ENCODE measurements at regions not wholly inside any gene's neighbourhood (a gene's known extent, or its start where the extent isn't known, plus 50 kb on each side); places are given as distances from the start of the nearest gene placed in this dataset.

DNA sequence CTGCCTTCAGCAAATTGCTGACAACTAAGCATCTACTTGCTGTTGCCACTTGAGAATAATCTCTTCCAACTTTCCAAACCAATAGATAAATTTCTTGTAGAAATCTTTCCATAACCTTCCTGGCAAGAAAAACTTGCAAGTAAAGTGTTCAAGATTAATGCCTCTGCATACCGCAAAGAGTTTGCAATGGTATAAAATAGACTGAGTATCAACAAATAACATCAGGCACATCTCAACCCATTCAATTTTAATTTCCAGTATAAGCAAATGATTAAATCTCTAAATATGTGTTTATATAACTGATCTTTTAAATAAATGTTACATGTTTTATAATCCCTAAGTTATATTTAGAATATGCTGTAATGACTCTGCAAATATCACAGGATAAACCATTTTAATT, 275.2 kb upstream of the AGA start:
- Mint-ChIP-seq H3K27me3 (no peaks in the 10 kb centered on the region), H3K4me3 (ENCODE audit: low read depth) (no peak overlapping the region), H3K27ac (no peak overlapping the region), H3K4me1 (ENCODE audit: low read depth) (no peaks in the 10 kb centered on the region), H3K9me3 (ENCODE audit: low read depth) (no peaks in the 10 kb centered on the region), H3K36me3 (ENCODE audit: insufficient read depth) (no peaks in the 10 kb centered on the region)
- DNase-seq (ENCODE audit: low spot score, unreplicated experiment) = no peak
- TF ChIP-seq CTCF (IDR thresholded peaks at IDR 0.05; ENCODE audit: unreplicated experiment) = no peak

DNA sequence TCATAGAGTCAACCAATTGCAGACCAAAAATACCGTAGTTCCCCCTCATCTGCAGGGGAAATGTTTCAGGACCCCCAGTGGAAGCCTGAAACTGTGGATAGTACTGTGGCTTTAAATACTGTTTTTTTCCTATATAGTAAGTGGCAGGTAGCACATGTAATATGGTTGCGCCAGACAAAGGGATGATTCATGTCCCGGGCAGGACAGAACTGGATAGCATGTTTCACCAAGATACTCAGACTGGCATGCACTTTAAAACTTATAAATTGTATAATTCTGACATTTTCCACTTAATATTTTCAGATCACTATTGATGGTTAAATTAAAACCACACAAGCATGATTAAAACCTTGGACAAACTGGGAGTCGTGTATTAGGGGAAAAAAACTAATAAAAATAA, 276.3 kb upstream of the AGA start:
- H3K27ac Mint-ChIP-seq = no peak overlapping the region
- DNase-seq (ENCODE audit: low spot score, unreplicated experiment) = no peak
- H3K36me3 Mint-ChIP-seq (ENCODE audit: insufficient read depth) = no peaks in the 10 kb centered on the region
- no peaks in the 10 kb centered on the region for H3K9me3 Mint-ChIP-seq (ENCODE audit: low read depth)
- no peaks in the 10 kb centered on the region for H3K4me1 Mint-ChIP-seq (ENCODE audit: low read depth)
- no peak overlapping the region for H3K4me3 Mint-ChIP-seq (ENCODE audit: low read depth)
- no peaks in the 10 kb centered on the region for H3K27me3 Mint-ChIP-seq
- TF ChIP-seq CTCF (IDR thresholded peaks at IDR 0.05; ENCODE audit: unreplicated experiment) = no peak

GRCh38 chr4:177726111-177726510, 283.9 kb upstream of the AGA start:
- H3K27me3 Mint-ChIP-seq = no peaks in the 10 kb centered on the region
- no peaks in the 10 kb centered on the region for H3K9me3 Mint-ChIP-seq (ENCODE audit: low read depth)
- no peak overlapping the region for H3K27ac Mint-ChIP-seq
- DNase-seq (ENCODE audit: low spot score, unreplicated experiment) = no peak
- H3K36me3 Mint-ChIP-seq (ENCODE audit: insufficient read depth) = no peaks in the 10 kb centered on the region
- no peak overlapping the region for H3K4me3 Mint-ChIP-seq (ENCODE audit: low read depth)
- TF ChIP-seq CTCF (IDR thresholded peaks at IDR 0.05; ENCODE audit: unreplicated experiment) = no peak
- H3K4me1 Mint-ChIP-seq (ENCODE audit: low read depth) = no peaks in the 10 kb centered on the region

DNA sequence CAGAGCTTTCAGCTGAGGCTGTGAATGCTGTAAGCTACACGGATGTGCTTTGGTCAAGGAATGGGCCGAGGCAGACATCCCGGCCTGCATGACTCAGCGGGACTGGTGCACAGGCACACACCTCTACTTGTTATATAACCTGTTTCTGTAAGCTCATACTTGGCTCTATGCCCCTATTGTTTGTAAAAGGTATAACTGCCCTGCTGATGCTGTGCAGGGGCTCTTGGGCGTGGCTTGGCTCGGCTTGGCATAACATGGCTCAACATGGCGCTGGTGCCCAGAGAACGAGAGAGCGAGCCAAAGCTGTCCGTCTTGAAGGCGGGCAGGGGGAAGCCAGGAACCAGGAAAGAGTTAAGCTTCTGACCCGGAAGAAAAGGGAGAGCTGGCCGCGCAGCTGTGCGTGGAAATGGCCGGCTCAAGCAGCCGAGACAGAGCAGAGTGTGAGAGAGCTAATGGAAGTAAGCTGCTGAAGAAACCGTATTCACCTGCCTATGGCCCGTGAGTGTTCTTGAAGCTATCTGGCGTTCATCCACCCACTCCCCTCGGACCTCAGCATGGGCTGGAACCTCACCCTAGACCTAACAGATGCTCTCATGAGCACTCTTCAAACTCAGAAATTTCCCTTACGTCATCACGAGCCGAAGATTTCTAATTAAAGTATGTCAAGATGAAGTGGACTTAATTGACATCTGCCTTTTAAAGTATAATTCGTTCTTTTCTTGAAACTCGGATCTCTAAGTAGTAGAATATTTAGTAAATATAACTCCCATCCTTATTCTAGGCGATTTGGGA, 286.3 kb upstream of the AGA start:
- no peaks in the 10 kb centered on the region for H3K4me1 Mint-ChIP-seq (ENCODE audit: low read depth)
- no peak for DNase-seq (ENCODE audit: low spot score, unreplicated experiment)
- H3K9me3 Mint-ChIP-seq (ENCODE audit: low read depth) = no peaks in the 10 kb centered on the region
- no peak for TF ChIP-seq CTCF (IDR thresholded peaks at IDR 0.05; ENCODE audit: unreplicated experiment)
- H3K4me3 Mint-ChIP-seq (ENCODE audit: low read depth) = no peak overlapping the region
- no peaks in the 10 kb centered on the region for H3K36me3 Mint-ChIP-seq (ENCODE audit: insufficient read depth)
- H3K27ac Mint-ChIP-seq = no peak overlapping the region
- no peaks in the 10 kb centered on the region for H3K27me3 Mint-ChIP-seq

DNA sequence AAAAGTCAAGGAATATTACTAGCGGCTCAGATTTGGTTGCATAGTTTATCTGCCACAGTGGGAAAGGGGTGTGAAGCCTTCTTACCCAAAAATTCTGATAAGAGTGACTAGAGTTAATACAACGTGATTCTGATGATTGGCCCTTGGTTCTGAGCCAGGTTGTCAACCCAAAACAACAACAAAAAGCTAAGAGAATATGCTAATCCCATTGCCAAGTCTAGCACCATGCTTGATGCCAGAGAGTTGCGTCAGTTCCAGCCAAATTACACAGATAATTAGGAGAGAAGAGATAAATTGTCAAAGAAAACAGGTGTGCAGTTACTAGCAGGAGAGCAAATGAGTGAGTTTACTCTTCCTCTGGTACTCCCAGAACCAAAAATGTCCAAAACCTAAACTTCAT, 287.4 kb upstream of the AGA start:
- H3K4me3 Mint-ChIP-seq (ENCODE audit: low read depth) = no peak overlapping the region
- no peaks in the 10 kb centered on the region for H3K27me3 Mint-ChIP-seq
- no peaks in the 10 kb centered on the region for H3K4me1 Mint-ChIP-seq (ENCODE audit: low read depth)
- no peaks in the 10 kb centered on the region for H3K36me3 Mint-ChIP-seq (ENCODE audit: insufficient read depth)
- H3K27ac Mint-ChIP-seq = no peak overlapping the region
- H3K9me3 Mint-ChIP-seq (ENCODE audit: low read depth) = no peaks in the 10 kb centered on the region
- DNase-seq (ENCODE audit: low spot score, unreplicated experiment) = no peak
- TF ChIP-seq CTCF (IDR thresholded peaks at IDR 0.05; ENCODE audit: unreplicated experiment) = no peak
